ENCODE measurements at regions not wholly inside any gene's neighbourhood (a gene's known extent, or its start where the extent isn't known, plus 50 kb on each side); places are given as distances from the start of the nearest gene placed in this dataset.

- DNase-seq, result no peak
These were observed 69.7 kb upstream of the ACKR3 start for GRCh38 chr2:236499691-236500578.

DNA sequence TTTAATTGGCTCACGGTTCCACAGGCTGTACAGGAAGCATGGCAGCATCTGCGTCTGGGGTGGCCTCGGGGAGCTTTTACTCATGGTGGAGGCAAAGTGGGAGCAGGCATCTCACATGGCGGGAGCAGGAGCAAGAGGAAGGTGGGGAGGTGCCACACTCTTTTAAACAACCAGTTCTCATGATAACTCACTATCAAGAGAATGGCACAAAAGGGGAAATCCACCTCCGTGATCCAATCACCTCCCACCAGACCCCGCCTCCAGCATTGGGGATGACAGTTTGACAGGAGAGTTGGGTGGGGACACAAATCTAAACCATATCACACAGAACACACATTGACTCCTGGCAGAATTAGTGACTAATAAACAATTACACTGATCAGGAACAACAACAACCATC, 68.6 kb upstream of the ACKR3 start:
- no peak for DNase-seq

DNA sequence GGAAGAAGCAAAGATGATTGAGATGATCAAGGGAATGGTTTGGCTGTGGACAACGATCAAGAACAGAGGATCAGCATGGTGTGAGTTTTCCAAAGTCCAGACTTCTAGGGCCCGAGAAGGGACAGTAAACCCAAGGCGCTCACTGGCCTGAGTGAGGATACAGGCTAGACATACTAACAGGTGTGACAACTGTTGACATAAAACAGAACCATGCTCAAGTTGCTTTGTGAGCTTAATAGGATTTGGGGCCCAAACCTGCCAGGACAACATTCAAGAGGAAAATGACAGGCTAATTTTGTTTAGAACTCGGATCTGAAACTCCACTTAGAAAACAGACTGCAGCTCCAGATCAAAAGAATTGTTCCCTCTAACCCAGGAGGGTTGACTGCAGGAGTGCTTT, 68.1 kb upstream of the ACKR3 start:
- no peak for DNase-seq

DNA sequence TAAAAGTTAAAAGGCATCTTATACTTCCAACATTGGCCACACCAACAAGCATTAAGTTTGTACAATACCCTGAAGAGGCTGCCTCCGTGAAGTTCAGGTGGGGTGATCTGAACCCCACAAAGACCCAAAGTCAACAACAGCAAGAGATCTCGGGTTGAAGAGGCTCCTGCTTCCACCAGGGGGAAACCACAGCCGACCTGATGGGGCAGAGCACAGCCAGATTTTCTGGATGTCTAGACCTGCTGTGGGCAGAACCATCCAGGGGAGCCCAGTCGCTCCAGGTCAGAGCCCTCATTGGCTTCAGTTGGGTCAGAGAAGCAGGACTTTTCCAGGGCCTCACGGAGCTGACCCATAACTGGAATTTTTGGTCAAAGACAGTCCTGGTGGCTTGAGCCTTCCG, 66.5 kb upstream of the ACKR3 start:
- DNase-seq, result no peak

- no peak for DNase-seq
These were observed 66.0 kb upstream of the ACKR3 start for GRCh38 chr2:236503583-236503982.

GRCh38 chr2:236505041-236505440, 64.6 kb upstream of the ACKR3 start:
- DNase-seq, result no peak

DNA sequence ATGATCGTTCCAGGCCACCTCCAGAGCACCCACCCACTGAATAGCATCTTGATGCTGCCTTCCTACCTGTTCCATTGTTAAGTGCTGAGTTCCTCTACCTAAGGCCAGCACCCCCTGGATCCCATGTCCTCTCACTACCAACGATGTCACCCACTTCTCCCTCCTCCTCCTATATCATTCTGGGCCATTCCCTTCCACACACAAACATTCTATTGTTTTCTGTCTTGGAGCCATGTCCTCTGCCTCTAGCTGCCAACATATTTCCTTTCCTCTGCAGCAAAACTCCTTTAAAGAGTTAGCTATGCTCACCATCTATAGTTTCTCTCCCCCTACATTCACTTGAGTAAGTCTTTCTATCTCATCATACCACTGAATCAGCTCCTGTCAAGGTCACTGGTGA, 64.0 kb upstream of the ACKR3 start:
- DNase-seq, result no peak

- DNase-seq, result no peak
These were observed 62.1 kb upstream of the ACKR3 start for GRCh38 chr2:236507393-236508085.

DNA sequence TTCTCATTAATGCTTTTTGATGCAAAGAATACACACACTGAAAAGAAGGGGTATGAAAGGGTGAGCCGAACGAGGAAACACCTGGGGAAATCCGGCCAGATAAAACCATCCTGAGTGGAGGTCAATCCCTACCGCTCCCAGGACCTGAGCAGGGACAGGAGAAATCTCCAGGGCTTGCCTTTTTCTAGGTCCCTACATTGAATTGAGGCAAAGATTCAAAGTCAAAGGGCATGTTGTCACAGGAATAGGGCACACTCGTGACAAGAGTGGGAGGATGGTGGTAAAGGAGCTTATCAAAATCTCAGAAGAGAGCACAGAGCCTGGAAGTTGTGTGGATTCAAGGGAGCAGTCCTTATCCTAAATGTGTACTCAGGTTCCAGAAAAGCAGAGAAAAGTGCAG, 61.2 kb upstream of the ACKR3 start:
- DNase-seq, result no peak

DNA sequence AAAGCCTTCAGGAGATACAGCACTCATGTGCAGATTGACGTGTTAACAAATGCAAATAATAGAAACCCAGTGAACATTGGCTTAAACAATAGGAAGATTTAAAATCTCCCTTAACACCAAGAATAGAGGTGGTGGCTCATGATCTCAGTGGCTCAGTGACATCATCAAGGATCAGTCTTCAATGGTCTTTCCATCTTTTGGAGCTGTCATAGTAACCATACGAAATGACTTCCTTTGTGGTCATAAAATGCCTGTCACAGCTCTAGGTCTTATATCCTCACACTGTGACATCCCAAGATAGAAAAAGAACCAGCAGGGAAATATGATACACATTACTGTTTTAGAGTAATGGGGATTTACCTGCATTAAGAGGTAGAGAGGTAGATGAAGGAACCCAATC, 59.6 kb upstream of the ACKR3 start:
- no peak for DNase-seq

GRCh38 chr2:236511266-236511665, 58.4 kb upstream of the ACKR3 start:
- DNase-seq, result no peak

GRCh38 chr2:236512267-236512666, 57.4 kb upstream of the ACKR3 start:
- no peak for DNase-seq

- no peak for DNase-seq
These were observed 56.7 kb upstream of the ACKR3 start for GRCh38 chr2:236512902-236513435.

GRCh38 chr2:236513956-236514355, 55.7 kb upstream of the ACKR3 start:
- no peak for DNase-seq

DNA sequence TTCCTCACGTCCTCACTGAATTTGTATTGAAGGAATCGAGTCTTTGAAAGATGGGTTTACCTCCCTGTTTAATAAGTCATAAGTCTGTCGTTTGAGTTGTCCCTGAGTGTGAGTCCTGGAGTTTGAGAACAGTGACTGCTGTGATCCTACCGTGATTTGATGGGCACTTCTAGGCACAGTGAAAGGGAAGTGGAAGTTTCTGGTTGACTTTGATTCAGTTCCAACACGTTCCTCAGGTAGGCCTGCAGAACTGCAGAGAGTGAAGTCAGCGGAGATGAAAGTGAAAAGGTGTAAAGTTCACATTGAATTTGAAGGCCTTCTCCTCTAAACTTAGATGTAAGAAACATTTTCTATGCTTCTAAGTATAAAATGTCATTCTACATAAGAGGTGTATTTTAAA, 52.9 kb upstream of the ACKR3 start:
- DNase-seq, result no peak

- no peak for DNase-seq
These were observed 52.2 kb upstream of the ACKR3 start for GRCh38 chr2:236517251-236518031.

Measured in NCI-H1694 treated with DMSO at 0.1 percent for 48 hours (cell line).